ENCODE measurements at regions not wholly inside any gene's neighbourhood (a gene's known extent, or its start where the extent isn't known, plus 50 kb on each side); places are given as distances from the start of the nearest gene placed in this dataset.

- TF ChIP-seq EZH2 (IDR thresholded peaks at IDR 0.05; ENCODE audit: borderline replicate concordance, low read depth, low read length, poor library complexity, severe bottlenecking), result no peak
- TF ChIP-seq CTCF (conservative IDR thresholded peaks at IDR 0.05; ENCODE audit: low read depth, low read length), result no peak
These were observed 447.8 kb downstream of the ENC1 start for GRCh38 chr5:74192606-74193299.
